ENCODE measurements at regions not wholly inside any gene's neighbourhood (a gene's known extent, or its start where the extent isn't known, plus 50 kb on each side); places are given as distances from the start of the nearest gene placed in this dataset.

GRCh38 chr3:182626484-182627467, 166.5 kb upstream of the ATP11B start:
- TF ChIP-seq, protein P1, sequence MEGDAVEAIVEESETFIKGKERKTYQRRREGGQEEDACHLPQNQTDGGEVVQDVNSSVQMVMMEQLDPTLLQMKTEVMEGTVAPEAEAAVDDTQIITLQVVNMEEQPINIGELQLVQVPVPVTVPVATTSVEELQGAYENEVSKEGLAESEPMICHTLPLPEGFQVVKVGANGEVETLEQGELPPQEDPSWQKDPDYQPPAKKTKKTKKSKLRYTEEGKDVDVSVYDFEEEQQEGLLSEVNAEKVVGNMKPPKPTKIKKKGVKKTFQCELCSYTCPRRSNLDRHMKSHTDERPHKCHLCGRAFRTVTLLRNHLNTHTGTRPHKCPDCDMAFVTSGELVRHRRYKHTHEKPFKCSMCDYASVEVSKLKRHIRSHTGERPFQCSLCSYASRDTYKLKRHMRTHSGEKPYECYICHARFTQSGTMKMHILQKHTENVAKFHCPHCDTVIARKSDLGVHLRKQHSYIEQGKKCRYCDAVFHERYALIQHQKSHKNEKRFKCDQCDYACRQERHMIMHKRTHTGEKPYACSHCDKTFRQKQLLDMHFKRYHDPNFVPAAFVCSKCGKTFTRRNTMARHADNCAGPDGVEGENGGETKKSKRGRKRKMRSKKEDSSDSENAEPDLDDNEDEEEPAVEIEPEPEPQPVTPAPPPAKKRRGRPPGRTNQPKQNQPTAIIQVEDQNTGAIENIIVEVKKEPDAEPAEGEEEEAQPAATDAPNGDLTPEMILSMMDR (IDR thresholded peaks at IDR 0.05; ENCODE audit: low read depth, low read length, poor library complexity, severe bottlenecking): no peak
- TF ChIP-seq EZH2phosphoT487 (IDR thresholded peaks at IDR 0.05; ENCODE audit: borderline replicate concordance, low read length): no peak
